ENCODE measurements at regions not wholly inside any gene's neighbourhood (a gene's known extent, or its start where the extent isn't known, plus 50 kb on each side); places are given as distances from the start of the nearest gene placed in this dataset.

DNA sequence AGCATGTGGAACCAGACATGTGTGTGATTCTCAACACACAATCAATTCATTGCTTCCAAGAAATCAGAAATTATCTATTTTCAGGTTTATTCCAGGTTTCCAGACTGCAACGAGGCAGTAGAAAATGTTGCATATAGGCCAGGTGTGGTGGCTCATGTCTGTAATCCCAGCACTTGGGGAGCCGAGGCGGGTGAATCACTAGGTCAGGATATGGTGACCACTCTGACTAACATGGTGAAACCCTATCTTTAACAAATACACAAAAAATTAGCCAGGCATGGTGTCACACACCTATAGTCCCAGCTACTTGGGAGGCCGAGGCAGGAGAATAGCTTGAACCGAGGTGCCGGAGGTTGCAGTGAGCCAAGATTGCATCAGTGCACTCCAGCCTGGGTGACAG lies 1289.9 kb downstream of the NLGN4Y start:
- no peaks in the 10 kb centered on the region for H3K9me3 ChIP-seq (ENCODE audit: control insufficient read depth, insufficient read depth, low read depth, low read length)

More for the DNA sequence above, 1289.9 kb downstream of the NLGN4Y start:
- Histone ChIP-seq H3K27ac (ENCODE audit: insufficient read depth, low read length) (no peak overlapping the region), H3K4me2 (ENCODE audit: extremely low read depth, insufficient read depth, low read length) (no peak overlapping the region), H3K79me2 (ENCODE audit: control insufficient read depth, insufficient read depth, low read length) (no peaks in the 10 kb centered on the region), H4K20me1 (ENCODE audit: control insufficient read depth, extremely low read depth, insufficient read depth, low read length) (no peaks in the 10 kb centered on the region), H3K4me1 (ENCODE audit: control insufficient read depth, extremely low read depth, insufficient read depth, low read length) (no peaks in the 10 kb centered on the region), H3K9ac (ENCODE audit: insufficient read depth, low read length) (no peak overlapping the region), H3K36me3 (ENCODE audit: control insufficient read depth, insufficient read depth, low read length) (no peaks in the 10 kb centered on the region), H3K4me3 (replicated peaks in 1 of 4; ENCODE audit: control extremely low read depth in 1 of 4, insufficient read depth in 1 of 4, low read depth in 3 of 4, low read length in 4 of 4) (no peak overlapping the region), H3K27me3 (ENCODE audit: control insufficient read depth, insufficient read depth, low read length) (no peaks in the 10 kb centered on the region), H2AFZ (ENCODE audit: low read length) (no peak overlapping the region)
- no peak for DNase-seq (ENCODE audit: low read depth in 2 of 2)
- TF ChIP-seq, protein P1, sequence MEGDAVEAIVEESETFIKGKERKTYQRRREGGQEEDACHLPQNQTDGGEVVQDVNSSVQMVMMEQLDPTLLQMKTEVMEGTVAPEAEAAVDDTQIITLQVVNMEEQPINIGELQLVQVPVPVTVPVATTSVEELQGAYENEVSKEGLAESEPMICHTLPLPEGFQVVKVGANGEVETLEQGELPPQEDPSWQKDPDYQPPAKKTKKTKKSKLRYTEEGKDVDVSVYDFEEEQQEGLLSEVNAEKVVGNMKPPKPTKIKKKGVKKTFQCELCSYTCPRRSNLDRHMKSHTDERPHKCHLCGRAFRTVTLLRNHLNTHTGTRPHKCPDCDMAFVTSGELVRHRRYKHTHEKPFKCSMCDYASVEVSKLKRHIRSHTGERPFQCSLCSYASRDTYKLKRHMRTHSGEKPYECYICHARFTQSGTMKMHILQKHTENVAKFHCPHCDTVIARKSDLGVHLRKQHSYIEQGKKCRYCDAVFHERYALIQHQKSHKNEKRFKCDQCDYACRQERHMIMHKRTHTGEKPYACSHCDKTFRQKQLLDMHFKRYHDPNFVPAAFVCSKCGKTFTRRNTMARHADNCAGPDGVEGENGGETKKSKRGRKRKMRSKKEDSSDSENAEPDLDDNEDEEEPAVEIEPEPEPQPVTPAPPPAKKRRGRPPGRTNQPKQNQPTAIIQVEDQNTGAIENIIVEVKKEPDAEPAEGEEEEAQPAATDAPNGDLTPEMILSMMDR (conservative IDR thresholded peaks at IDR 0.05 in 1 of 2, IDR thresholded peaks at IDR 0.05 in 1 of 2; ENCODE audit: low read depth in 1 of 2, low read length in 2 of 2), result no peak
- TF ChIP-seq EZH2 (IDR thresholded peaks at IDR 0.05; ENCODE audit: low read length, missing control alignments), result no peak
